Mucosa of descending colon (tissue), 3 donors: ENCODE measurements at regions not wholly inside any gene's neighbourhood (a gene's known extent, or its start where the extent isn't known, plus 50 kb on each side); places are given as distances from the start of the nearest gene placed in this dataset.
A peak's percentile ranks its signal among the peaks of the same experiment; 100 is the strongest.
"Not testable (repeated sequence)": the region's sequence is repeated elsewhere in the genome, so short reads cannot be mapped to it uniquely, and the experiment has no call there.

Experiments
- ATAC-seq: fragments of 200-7000 bp; cut with Tn5 transposase; one replicate; pipeline ENCODE4 v1.9.1; 2020; ENCODE audit warnings: mild to moderate bottlenecking, moderate library complexity
- DNase-seq, 3 donors: peaks; one replicate each; pipeline ENCODE4 v3.0.0-alpha.2; 2020
- H3K36me3 ChIP-seq: fragments of 200-600 bp; one replicate; pipeline ENCODE4 v1.8.0; 2021; ENCODE audit warnings: low read depth, mild to moderate bottlenecking
- H3K4me1 ChIP-seq: fragments of 200-600 bp; one replicate; pipeline ENCODE4 v1.8.0; 2021; ENCODE audit warnings: low read depth, mild to moderate bottlenecking
- H3K4me3 ChIP-seq: fragments of 200-600 bp; one replicate; pipeline ENCODE4 v1.8.0; 2021; ENCODE audit warnings: mild to moderate bottlenecking
- H3K9me3 ChIP-seq: fragments of 200-600 bp; one replicate; pipeline ENCODE4 v1.8.0; 2021; ENCODE audit warnings: mild to moderate bottlenecking
- intact Hi-C, 2 donors: fragments of 100-400 bp; cut with DNase I in 1 of 2; cut with micrococcal nuclease in 1 of 2; formaldehyde crosslinking; loops; one replicate each; pipeline versions ENCODE4 v1.11.0 to v1.11.1; 2022; cut with DNase I, micrococcal nuclease
- TF ChIP-seq, protein P1 (sequence below): fragments of 200-600 bp; IDR thresholded peaks from one replicate; pipeline ENCODE4 v1.8.0; 2022; ENCODE audit warnings: antibody characterized with exemption, mild to moderate bottlenecking
- donor health status: DM: no; HTN: no; CAD: no; lungs with moderate emphysema.
- donor health status: DM: no; HTN: no; CAD: no.
- donor health status: DM: no; HTN: yes; CAD: no.

DNA sequence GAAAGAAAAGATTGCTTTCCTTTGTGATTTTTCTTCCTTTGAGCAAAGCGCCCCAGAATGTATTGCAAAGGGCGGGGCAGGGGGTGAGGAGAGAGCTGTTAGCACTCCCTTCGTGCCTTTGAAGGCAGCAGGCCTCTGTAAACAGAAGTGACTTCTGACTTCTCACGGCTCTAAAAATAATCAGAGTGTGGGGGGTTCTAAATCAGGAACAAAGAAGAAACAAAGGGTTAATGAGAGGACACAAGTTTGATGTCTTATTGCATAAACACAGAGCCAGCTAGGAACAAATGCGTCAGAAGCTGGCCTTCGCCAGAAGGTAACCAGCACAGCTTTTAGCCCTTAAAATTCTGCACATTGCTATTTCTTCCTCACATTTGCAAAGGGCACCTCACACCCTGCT, 626.2 kb downstream of the MID1IP1 start:
- no peak for DNase-seq
- Histone ChIP-seq H3K9me3 (no peaks in the 10 kb centered on the region), H3K4me3 (no peak overlapping the region), H3K4me1 (no peaks in the 10 kb centered on the region), H3K36me3 (no peaks in the 10 kb centered on the region)
- TF ChIP-seq, protein P1, sequence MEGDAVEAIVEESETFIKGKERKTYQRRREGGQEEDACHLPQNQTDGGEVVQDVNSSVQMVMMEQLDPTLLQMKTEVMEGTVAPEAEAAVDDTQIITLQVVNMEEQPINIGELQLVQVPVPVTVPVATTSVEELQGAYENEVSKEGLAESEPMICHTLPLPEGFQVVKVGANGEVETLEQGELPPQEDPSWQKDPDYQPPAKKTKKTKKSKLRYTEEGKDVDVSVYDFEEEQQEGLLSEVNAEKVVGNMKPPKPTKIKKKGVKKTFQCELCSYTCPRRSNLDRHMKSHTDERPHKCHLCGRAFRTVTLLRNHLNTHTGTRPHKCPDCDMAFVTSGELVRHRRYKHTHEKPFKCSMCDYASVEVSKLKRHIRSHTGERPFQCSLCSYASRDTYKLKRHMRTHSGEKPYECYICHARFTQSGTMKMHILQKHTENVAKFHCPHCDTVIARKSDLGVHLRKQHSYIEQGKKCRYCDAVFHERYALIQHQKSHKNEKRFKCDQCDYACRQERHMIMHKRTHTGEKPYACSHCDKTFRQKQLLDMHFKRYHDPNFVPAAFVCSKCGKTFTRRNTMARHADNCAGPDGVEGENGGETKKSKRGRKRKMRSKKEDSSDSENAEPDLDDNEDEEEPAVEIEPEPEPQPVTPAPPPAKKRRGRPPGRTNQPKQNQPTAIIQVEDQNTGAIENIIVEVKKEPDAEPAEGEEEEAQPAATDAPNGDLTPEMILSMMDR: no peak
- intact Hi-C loops: no loop called here
- peak; percentile 24 for ATAC-seq

DNA sequence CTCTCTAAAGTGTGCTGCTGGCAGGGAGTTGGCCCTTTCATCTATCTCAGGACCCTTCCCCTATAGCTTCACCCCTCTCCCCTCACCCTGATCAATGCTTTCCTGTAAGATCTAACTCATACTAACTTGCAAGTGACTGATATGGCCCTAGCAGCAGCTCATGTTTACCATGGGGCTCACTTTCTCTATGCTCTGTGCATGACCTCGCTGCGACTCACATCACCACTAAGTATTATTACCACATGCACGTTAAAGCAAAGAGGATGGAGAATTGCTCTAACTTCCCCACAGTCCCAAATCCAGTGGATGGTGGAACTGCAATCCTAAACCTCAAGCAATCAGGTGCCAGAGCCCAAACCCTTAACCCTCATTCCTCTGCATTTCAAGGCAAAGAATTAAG, 626.6 kb downstream of the MID1IP1 start:
- ATAC-seq: no peak
- H3K4me3 ChIP-seq: no peak overlapping the region
- intact Hi-C loops: no loop called here

DNA sequence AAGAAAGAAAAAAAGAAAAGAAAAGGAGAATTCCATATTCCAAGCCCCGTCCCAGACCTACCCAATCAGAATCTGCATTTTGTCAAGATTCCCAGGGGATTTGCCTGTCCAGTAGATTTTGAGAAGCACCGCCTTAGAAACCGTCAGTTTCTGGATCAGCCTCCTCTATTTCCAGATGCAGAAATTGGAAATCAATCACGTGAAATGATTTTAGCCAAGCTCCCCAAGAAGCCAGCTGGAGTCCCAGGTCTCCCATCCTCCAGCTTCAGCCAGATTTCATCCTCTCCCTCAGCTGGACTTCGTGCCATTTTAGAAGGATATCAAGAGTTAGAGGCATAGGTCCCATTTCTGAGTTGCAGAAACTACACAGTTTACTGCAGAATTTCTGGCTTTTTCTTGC, 629.3 kb downstream of the MID1IP1 start:
- ATAC-seq: no peak
- H3K4me3 ChIP-seq: no peak overlapping the region
- intact Hi-C loops: no loop called here

More for the DNA sequence above, 626.6 kb downstream of the MID1IP1 start:
- DNase-seq: no peak
- Histone ChIP-seq H3K9me3 (no peaks in the 10 kb centered on the region), H3K36me3 (no peaks in the 10 kb centered on the region), H3K4me1 (no peaks in the 10 kb centered on the region)
- TF ChIP-seq, protein P1: no peak

GRCh38 chrX:39431893-39432292, 630.6 kb downstream of the MID1IP1 start:
- TF ChIP-seq, protein P1: no peak
- Histone ChIP-seq H3K9me3 (no peaks in the 10 kb centered on the region), H3K36me3 (no peaks in the 10 kb centered on the region), H3K4me1 (no peaks in the 10 kb centered on the region), H3K4me3 (no peak overlapping the region)
- DNase-seq (no peak), ATAC-seq (peak; percentile 36)
- intact Hi-C loops: no loop called here

More for the DNA sequence above, 629.3 kb downstream of the MID1IP1 start:
- Histone ChIP-seq H3K36me3 (no peaks in the 10 kb centered on the region), H3K4me1 (no peaks in the 10 kb centered on the region), H3K9me3 (no peaks in the 10 kb centered on the region)
- DNase-seq: no peak
- TF ChIP-seq, protein P1: no peak

GRCh38 chrX:39434671-39435070, 633.4 kb downstream of the MID1IP1 start:
- not testable (repeated sequence) for H3K4me1 ChIP-seq, ATAC-seq

GRCh38 chrX:39436538-39436937, 635.3 kb downstream of the MID1IP1 start:
- H3K4me1 ChIP-seq, H3K9me3 ChIP-seq, H3K36me3 ChIP-seq, ATAC-seq, H3K4me3 ChIP-seq, intact Hi-C loops, DNase-seq: not testable (repeated sequence)

More at GRCh38 chrX:39434671-39435070, 633.4 kb downstream of the MID1IP1 start:
- DNase-seq, H3K36me3 ChIP-seq, H3K4me3 ChIP-seq, H3K9me3 ChIP-seq, intact Hi-C loops: not testable (repeated sequence)
